ENCODE measurements at regions not wholly inside any gene's neighbourhood (a gene's known extent, or its start where the extent isn't known, plus 50 kb on each side); places are given as distances from the start of the nearest gene placed in this dataset.

GRCh38 chr2:133787207-133787606, 218.9 kb upstream of the NCKAP5 start:
- Histone ChIP-seq H4K20me1 (ENCODE audit: control insufficient read depth, insufficient read depth, low read length, poor library complexity, severe bottlenecking) (no peaks in the 10 kb centered on the region), H3K4me1 (ENCODE audit: control insufficient read depth in 2 of 2, insufficient read depth in 2 of 2, low read length in 2 of 2) (no peaks in the 10 kb centered on the region), H3K4me2 (replicated peaks; ENCODE audit: low read depth, low read length, poor library complexity, severe bottlenecking) (no peak overlapping the region), H3K9ac (ENCODE audit: low read length) (no peak overlapping the region), H2AFZ (ENCODE audit: insufficient read depth, low read depth, low read length, poor library complexity, severe bottlenecking) (no peak overlapping the region), H3K36me3 (replicated peaks in 1 of 2; ENCODE audit: control extremely low read depth in 1 of 2, control insufficient read depth in 1 of 2, extremely low read depth in 1 of 2, insufficient read depth in 2 of 2, low read length in 1 of 2) (no peaks in the 10 kb centered on the region), H3K27me3 (replicated peaks in 1 of 4; ENCODE audit: control extremely low read depth in 1 of 4, control insufficient read depth in 3 of 4, insufficient read depth in 4 of 4, low read length in 3 of 4) (peaks cover 0 to 4% (median 2%) of the 10 kb centered on the region in 4 experiments), H3K9me3 (ENCODE audit: control extremely low read depth in 1 of 3, control insufficient read depth in 2 of 3, insufficient read depth in 1 of 3, low read length in 2 of 3) (peaks cover 0 to 3% (median 0%) of the 10 kb centered on the region in 3 donors), H3K27ac (ENCODE audit: low read length in 2 of 2) (no peak overlapping the region), H3K79me2 (ENCODE audit: control insufficient read depth, insufficient read depth, low read length) (no peaks in the 10 kb centered on the region), H3K4me3 (ENCODE audit: control extremely low read depth in 1 of 5, extremely low read depth in 1 of 5, insufficient read depth in 1 of 5, low read depth in 2 of 5, low read length in 4 of 5) (no peak overlapping the region)
- CTCF ChIA-PET = no interaction called here
- no peak for DNase-seq
- H3K27me3 Mint-ChIP-seq = no peaks in the 10 kb centered on the region
- no peak overlapping the region for H3K27ac Mint-ChIP-seq
- H3K9me3 Mint-ChIP-seq (ENCODE audit: insufficient read depth) = peaks cover 5% of the 10 kb centered on the region
- intact Hi-C loops (cut with micrococcal nuclease) = no loop called here
- H3K4me3 Mint-ChIP-seq = no peak overlapping the region
- TF ChIP-seq EZH2 (IDR thresholded peaks at IDR 0.05; ENCODE audit: borderline replicate concordance, insufficient read depth, low read depth, low read length, poor library complexity, severe bottlenecking) (no peak), CTCF (IDR thresholded peaks at IDR 0.05) (no peak)
- POLR2A ChIA-PET = no interaction called here
- H3K4me1 Mint-ChIP-seq = no peaks in the 10 kb centered on the region
- no peak for ATAC-seq (ENCODE audit: low read depth)

- H4K20me1 ChIP-seq (ENCODE audit: control insufficient read depth, insufficient read depth, low read length, poor library complexity, severe bottlenecking) = no peaks in the 10 kb centered on the region
- WGBS (ENCODE audit: insufficient coverage) = 100% methylated on average over 2 of the region's 3 CpGs
- peaks cover 0 to 4% (median 2%) of the 10 kb centered on the region in 4 experiments for H3K27me3 ChIP-seq (replicated peaks in 1 of 4; ENCODE audit: control extremely low read depth in 1 of 4, control insufficient read depth in 3 of 4, insufficient read depth in 4 of 4, low read length in 3 of 4)
- DNase-seq (no peak), ATAC-seq (ENCODE audit: low read depth) (no peak)
- no peak overlapping the region for H2AFZ ChIP-seq (ENCODE audit: insufficient read depth, low read depth, low read length, poor library complexity, severe bottlenecking)
- no peaks in the 10 kb centered on the region for H3K36me3 ChIP-seq (replicated peaks in 1 of 2; ENCODE audit: control extremely low read depth in 1 of 2, control insufficient read depth in 1 of 2, extremely low read depth in 1 of 2, insufficient read depth in 2 of 2, low read length in 1 of 2)
- Mint-ChIP-seq H3K4me3 (no peak overlapping the region), H3K27me3 (no peaks in the 10 kb centered on the region), H3K4me1 (no peaks in the 10 kb centered on the region), H3K27ac (no peak overlapping the region), H3K9me3 (ENCODE audit: insufficient read depth) (peaks cover 5% of the 10 kb centered on the region)
- no peak overlapping the region for H3K9ac ChIP-seq (ENCODE audit: low read length)
- no peak overlapping the region for H3K27ac ChIP-seq (ENCODE audit: low read length in 2 of 2)
- H3K4me2 ChIP-seq (replicated peaks; ENCODE audit: low read depth, low read length, poor library complexity, severe bottlenecking) = no peak overlapping the region
- CTCF ChIA-PET = no interaction called here
- intact Hi-C loops (cut with micrococcal nuclease) = no loop called here
- H3K4me3 ChIP-seq (ENCODE audit: control extremely low read depth in 1 of 5, extremely low read depth in 1 of 5, insufficient read depth in 1 of 5, low read depth in 2 of 5, low read length in 4 of 5) = no peak overlapping the region
- no peak for TF ChIP-seq CTCF (IDR thresholded peaks at IDR 0.05)
- no peak for TF ChIP-seq EZH2 (IDR thresholded peaks at IDR 0.05; ENCODE audit: borderline replicate concordance, insufficient read depth, low read depth, low read length, poor library complexity, severe bottlenecking)
- H3K79me2 ChIP-seq (ENCODE audit: control insufficient read depth, insufficient read depth, low read length) = no peaks in the 10 kb centered on the region
- POLR2A ChIA-PET = no interaction called here
- peaks cover 0 to 3% (median 0%) of the 10 kb centered on the region in 3 donors for H3K9me3 ChIP-seq (ENCODE audit: control extremely low read depth in 1 of 3, control insufficient read depth in 2 of 3, insufficient read depth in 1 of 3, low read length in 2 of 3)
- no peaks in the 10 kb centered on the region for H3K4me1 ChIP-seq (ENCODE audit: control insufficient read depth in 2 of 2, insufficient read depth in 2 of 2, low read length in 2 of 2)
Observed at GRCh38 chr2:133787651-133788050, 219.4 kb upstream of the NCKAP5 start.
